ENCODE measurements at regions not wholly inside any gene's neighbourhood (a gene's known extent, or its start where the extent isn't known, plus 50 kb on each side); places are given as distances from the start of the nearest gene placed in this dataset.
A peak's percentile ranks its signal among the peaks of the same experiment; 100 is the strongest.

DNA sequence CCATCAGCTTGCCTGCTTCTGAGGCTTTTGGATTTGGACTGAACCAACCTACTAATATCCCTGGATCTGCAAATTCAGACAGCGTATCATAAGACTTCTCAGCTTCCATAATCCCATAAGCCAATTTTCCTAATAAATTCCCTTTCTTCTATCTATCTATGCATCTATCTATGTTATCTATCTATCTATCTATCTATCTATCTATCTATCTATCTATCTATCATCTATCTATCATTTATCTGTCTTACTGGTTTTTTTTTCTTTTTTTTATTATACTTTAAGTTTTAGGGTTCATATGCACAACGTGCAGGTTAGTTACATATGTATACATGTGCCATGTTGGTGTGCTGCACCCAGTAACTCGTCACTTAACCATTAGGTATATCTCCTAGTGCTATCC lies 2045.4 kb upstream of the CDH6 start:
- H2BK15ac ChIP-seq (ENCODE audit: low read depth, low read length), result no peak overlapping the region
- no peak overlapping the region for H3K23ac ChIP-seq (ENCODE audit: insufficient read length, low read depth, low read length)
- no peak overlapping the region for H2AK5ac ChIP-seq (ENCODE audit: insufficient read length, low read length)
- H4K20me1 ChIP-seq (ENCODE audit: control insufficient read depth, insufficient read depth, insufficient read length), result no peaks in the 10 kb centered on the region
- H3K79me1 ChIP-seq (ENCODE audit: insufficient read depth, low read depth, low read length, poor library complexity, severe bottlenecking), result no peaks in the 10 kb centered on the region
- H3K79me2 ChIP-seq (ENCODE audit: insufficient read depth, low read length), result no peaks in the 10 kb centered on the region
- H3K27me3 Mint-ChIP-seq (ENCODE audit: low read depth), result no peaks in the 10 kb centered on the region
- peak overlapping the region in 1 of 3 experiments; percentile 88; a peak in 1 of 7 replicates for H3K27ac Mint-ChIP-seq
- no peak overlapping the region for H4K8ac ChIP-seq (replicated peaks; ENCODE audit: insufficient read length, low read depth, low read length)
- H3T11ph ChIP-seq (ENCODE audit: low read length), result no peak overlapping the region
- no peak overlapping the region for H3K4me2 ChIP-seq (ENCODE audit: insufficient read depth, insufficient read length, low read length)
- TF ChIP-seq, protein P1, sequence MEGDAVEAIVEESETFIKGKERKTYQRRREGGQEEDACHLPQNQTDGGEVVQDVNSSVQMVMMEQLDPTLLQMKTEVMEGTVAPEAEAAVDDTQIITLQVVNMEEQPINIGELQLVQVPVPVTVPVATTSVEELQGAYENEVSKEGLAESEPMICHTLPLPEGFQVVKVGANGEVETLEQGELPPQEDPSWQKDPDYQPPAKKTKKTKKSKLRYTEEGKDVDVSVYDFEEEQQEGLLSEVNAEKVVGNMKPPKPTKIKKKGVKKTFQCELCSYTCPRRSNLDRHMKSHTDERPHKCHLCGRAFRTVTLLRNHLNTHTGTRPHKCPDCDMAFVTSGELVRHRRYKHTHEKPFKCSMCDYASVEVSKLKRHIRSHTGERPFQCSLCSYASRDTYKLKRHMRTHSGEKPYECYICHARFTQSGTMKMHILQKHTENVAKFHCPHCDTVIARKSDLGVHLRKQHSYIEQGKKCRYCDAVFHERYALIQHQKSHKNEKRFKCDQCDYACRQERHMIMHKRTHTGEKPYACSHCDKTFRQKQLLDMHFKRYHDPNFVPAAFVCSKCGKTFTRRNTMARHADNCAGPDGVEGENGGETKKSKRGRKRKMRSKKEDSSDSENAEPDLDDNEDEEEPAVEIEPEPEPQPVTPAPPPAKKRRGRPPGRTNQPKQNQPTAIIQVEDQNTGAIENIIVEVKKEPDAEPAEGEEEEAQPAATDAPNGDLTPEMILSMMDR (conservative IDR thresholded peaks at IDR 0.05), result no peak
- H3K9me3 Mint-ChIP-seq, result no peaks in the 10 kb centered on the region
- H3K27me3 ChIP-seq (ENCODE audit: insufficient read depth, low read length), result no peaks in the 10 kb centered on the region
- no peak overlapping the region for H3K14ac ChIP-seq (ENCODE audit: insufficient read depth, low read length)
- H3K4me1 Mint-ChIP-seq, result peaks cover 28% of the 10 kb centered on the region in 2 experiments
- no peak overlapping the region for H3K4me3 Mint-ChIP-seq
- no peak overlapping the region for H2AFZ ChIP-seq (ENCODE audit: low read length)
- WGBS (ENCODE audit: extremely low coverage, insufficient read length, low lambda C conversion rate), result no CpG with 5 or more reads among the region's 3 CpGs
- H3K27ac ChIP-seq (ENCODE audit: insufficient read length, low read depth, low read length), result no peak overlapping the region
- no peak overlapping the region for H4K91ac ChIP-seq (ENCODE audit: insufficient read length, low read depth, low read length)
- no peak overlapping the region for H3K56ac ChIP-seq (ENCODE audit: insufficient read length, low read depth, low read length)
- no peaks in the 10 kb centered on the region for H3K9me3 ChIP-seq (ENCODE audit: control insufficient read depth, low read depth, low read length)
- no peak overlapping the region for H3K18ac ChIP-seq (ENCODE audit: insufficient read length, low read depth, low read length)
- no peak overlapping the region for H3K9ac ChIP-seq (ENCODE audit: extremely low read depth, insufficient read length, low read length)
- no peak overlapping the region for H2BK20ac ChIP-seq (ENCODE audit: low read depth, low read length, poor library complexity, severe bottlenecking)
- no peak overlapping the region for H2BK5ac ChIP-seq (ENCODE audit: insufficient read length, low read length)
- H2BK120ac ChIP-seq (ENCODE audit: low read depth, low read length, poor library complexity, severe bottlenecking), result no peak overlapping the region
- H4K5ac ChIP-seq (ENCODE audit: insufficient read length, low read depth, low read length), result no peak overlapping the region
- H3K4me1 ChIP-seq (ENCODE audit: insufficient read depth, low read length), result peaks cover 9% of the 10 kb centered on the region; the same call in 1 of the 2 replicates
- H3K23me2 ChIP-seq (ENCODE audit: insufficient read length, low read depth, low read length, poor library complexity, severe bottlenecking), result no peaks in the 10 kb centered on the region
- H3K4ac ChIP-seq (ENCODE audit: low read depth, low read length), result no peak overlapping the region
- H3K36me3 Mint-ChIP-seq (ENCODE audit: insufficient read depth in 1 of 3, low read depth in 3 of 3), result no peaks in the 10 kb centered on the region
- no peak for DNase-seq
- H2BK12ac ChIP-seq (ENCODE audit: insufficient read length, low read depth, low read length), result no peak overlapping the region

All from H9 (cell line).